Gastroesophageal sphincter (tissue), 3 donors: ENCODE measurements at regions not wholly inside any gene's neighbourhood (a gene's known extent, or its start where the extent isn't known, plus 50 kb on each side); places are given as distances from the start of the nearest gene placed in this dataset.

Experiments used
- EP300 ChIP-seq: sonication (generic); formaldehyde crosslinking; IDR thresholded peaks from one replicate; pipeline ENCODE4 v1.6.1; 2017; ENCODE audit warnings: antibody characterized with exemption, mild to moderate bottlenecking
- POLR2A ChIP-seq, 2 donors: fragments of 450-650 bp; IDR thresholded peaks; one replicate each; pipeline ENCODE4 v1.6.1; 2017; ENCODE audit warnings: antibody characterized with exemption in 2 of 2, mild to moderate bottlenecking in 2 of 2, moderate library complexity in 1 of 2
- POLR2AphosphoS5 ChIP-seq: sonication (generic); formaldehyde crosslinking; IDR thresholded peaks from one replicate; pipeline ENCODE4 v1.6.1; 2017; ENCODE audit warnings: antibody characterized with exemption
- TF ChIP-seq, protein P1 (sequence below), 4 experiments: fragments of 200-600 bp in 2 of 4; fragments of 450-650 bp in 2 of 4; sonication (generic) in 1 of 4; IDR thresholded peaks; one replicate each; pipeline ENCODE4 v1.5.1; 2017 to 2019; ENCODE audit warnings: antibody characterized with exemption in 4 of 4, mild to moderate bottlenecking in 2 of 4, moderate library complexity in 2 of 4

- TF ChIP-seq, protein P1, sequence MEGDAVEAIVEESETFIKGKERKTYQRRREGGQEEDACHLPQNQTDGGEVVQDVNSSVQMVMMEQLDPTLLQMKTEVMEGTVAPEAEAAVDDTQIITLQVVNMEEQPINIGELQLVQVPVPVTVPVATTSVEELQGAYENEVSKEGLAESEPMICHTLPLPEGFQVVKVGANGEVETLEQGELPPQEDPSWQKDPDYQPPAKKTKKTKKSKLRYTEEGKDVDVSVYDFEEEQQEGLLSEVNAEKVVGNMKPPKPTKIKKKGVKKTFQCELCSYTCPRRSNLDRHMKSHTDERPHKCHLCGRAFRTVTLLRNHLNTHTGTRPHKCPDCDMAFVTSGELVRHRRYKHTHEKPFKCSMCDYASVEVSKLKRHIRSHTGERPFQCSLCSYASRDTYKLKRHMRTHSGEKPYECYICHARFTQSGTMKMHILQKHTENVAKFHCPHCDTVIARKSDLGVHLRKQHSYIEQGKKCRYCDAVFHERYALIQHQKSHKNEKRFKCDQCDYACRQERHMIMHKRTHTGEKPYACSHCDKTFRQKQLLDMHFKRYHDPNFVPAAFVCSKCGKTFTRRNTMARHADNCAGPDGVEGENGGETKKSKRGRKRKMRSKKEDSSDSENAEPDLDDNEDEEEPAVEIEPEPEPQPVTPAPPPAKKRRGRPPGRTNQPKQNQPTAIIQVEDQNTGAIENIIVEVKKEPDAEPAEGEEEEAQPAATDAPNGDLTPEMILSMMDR (IDR thresholded peaks at IDR 0.05), result no peak
- TF ChIP-seq POLR2A (IDR thresholded peaks at IDR 0.05) (no peak), EP300 (no peak), POLR2AphosphoS5 (no peak)
Measured at GRCh38 chr18:47412924-47413323, 161.5 kb upstream of the SKOR2 start.
